ENCODE measurements at regions not wholly inside any gene's neighbourhood (a gene's known extent, or its start where the extent isn't known, plus 50 kb on each side); places are given as distances from the start of the nearest gene placed in this dataset.

DNA sequence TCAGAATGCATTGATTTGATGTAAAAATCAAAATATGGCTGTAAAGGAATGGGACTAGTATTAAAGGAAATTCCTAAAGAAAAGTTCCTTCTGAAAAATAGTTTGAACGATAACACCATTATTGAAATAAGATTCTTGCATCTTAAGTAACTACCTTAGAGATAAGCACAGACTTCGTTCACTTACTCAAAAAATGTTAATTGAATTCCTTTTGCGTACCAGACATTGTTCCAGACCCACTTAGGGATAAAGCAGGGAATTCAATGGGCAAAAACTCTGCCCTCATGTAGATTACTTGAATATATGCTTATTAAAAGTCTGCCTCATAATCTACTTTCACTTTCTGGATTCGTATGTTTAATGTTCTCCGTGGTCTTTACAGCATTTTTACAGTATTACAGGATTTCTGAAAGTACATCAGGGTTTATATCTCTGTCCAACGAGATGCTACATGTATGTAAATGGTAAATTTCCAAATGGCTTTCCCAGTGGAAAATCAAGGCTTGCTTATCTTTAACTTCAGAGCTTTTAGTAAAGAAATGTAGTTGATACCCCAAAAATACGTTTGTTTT, 213.7 kb downstream of the GXYLT1 start:
- no peak for DNase-seq

GRCh38 chr12:41924111-41924510, 220.6 kb downstream of the GXYLT1 start:
- no peak for DNase-seq

DNA sequence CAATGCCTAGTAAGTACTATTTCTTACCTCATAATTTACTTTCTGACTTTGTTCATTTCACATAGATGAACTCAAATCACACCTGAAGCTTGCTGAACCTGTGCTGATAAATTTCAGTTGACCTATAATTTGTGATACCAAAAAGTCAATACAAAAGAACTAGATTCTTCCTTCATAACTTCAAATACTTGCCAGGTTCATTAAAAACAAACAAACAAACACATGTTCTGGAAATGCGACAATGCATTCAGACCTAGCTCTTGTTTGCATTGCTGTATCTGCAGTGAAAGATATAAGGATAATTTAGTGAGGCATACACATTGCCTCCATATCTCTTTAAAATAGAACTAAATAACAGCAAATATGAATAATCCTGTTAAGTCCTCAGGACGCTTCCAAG, 221.3 kb downstream of the GXYLT1 start:
- DNase-seq: no peak

- DNase-seq: no peak
Observed at GRCh38 chr12:41920355-41920754, 224.3 kb downstream of the GXYLT1 start.

DNA sequence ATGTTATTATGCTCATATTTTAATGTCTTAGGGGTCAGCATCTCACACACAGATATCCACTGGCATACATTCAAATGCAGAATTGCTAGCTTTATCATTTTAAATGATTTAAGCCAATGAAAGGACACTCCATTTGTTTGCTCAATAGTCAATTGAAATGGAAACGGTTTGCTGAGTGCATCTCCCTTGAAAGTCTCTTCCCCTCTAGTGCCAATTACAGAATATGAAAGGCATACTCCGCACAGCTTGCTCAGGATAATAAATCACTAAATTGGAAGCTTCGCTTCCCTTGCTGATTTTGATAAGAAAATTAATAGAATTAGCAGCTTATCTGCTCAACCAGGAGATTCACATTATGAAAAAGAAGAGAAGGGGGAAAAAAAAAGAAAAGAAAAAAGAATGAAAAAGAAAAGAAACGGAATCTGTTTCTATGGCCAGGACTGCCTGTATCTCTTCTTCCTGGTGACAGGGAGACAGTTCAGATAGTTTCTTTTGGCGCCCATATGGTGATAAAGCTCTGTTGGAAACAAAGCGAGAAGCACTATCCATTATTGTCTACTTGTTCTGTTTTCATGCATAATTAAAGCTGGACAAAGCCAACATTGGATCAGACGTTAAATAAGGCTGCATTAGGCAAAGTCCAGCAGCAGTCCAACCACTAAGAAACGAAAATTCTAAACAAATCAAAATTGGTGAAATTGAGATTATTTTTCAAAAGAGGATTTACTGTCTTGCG, 225.0 kb downstream of the GXYLT1 start:
- no peak for DNase-seq

GRCh38 chr12:41919048-41919447, 225.6 kb downstream of the GXYLT1 start:
- DNase-seq: no peak

DNA sequence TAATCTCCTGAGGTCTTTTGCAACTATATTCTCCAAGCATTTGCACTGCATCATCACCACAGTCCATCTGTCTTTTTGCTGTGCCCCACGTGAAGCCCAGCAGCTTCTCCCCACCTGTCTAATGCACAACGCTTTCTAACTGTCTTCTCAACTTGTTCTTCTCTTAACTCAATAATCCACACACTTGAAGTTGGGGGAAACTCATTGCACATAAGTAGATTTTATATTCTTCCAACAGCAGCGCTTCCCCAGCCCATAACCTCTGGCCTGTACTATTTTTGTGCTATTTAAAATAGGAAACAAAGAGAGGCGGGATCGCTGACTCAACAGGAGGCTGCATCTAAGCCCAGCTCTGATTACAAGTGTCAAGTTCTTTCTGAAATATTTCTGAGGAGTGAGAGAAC, 226.7 kb downstream of the GXYLT1 start:
- no peak for DNase-seq

DNA sequence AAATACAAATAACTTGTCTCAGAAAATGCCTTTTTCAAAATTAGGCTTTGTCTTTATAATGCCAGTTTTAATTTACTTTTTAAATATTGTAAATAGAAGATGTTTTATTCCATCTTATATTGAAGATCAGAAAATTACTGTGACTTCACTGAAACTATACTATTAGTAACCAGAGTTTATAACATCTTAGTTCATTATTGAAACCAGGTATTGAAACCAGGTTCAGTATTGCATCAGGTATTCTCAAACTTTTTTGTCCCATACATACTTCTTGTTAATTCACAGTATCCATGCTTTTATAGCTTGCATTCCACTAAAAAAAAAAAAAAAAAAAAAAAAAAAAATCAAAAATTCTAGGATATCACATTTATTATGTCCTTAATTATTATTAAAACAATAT, 227.5 kb downstream of the GXYLT1 start:
- no peak for DNase-seq

DNA sequence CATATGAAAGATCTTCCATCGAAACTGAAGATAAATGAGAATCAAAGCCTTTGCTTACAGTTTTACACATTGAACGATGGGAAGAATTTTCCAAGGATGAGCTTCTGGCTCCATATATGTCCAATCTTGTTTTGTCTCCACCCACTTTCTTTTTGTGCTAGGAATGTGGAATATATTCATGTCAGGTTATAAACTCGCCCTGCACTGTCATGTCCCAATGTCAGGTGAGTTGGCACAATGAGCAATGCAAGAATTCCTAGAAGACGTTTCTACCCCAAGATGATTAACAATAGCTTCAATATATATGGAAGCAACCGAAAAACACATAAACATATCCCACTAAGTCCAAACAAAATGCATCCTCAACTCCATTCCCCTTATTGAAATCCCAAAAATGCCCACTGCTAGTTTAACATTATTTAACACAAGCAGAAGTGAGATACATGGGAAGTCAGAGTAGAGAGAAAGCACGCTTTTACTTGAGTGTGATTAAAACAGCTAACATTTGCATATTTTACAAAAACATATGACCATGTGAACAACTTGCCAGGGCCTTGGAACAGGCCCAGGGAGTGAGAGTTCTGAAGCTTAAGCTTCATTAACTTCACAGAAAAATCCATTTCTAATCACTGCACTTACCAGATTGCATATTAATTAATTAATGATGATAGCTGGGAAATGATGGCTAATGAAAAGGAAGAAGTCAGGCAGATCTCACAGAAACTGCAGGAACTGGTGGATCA, 233.9 kb downstream of the GXYLT1 start:
- DNase-seq: no peak

DNA sequence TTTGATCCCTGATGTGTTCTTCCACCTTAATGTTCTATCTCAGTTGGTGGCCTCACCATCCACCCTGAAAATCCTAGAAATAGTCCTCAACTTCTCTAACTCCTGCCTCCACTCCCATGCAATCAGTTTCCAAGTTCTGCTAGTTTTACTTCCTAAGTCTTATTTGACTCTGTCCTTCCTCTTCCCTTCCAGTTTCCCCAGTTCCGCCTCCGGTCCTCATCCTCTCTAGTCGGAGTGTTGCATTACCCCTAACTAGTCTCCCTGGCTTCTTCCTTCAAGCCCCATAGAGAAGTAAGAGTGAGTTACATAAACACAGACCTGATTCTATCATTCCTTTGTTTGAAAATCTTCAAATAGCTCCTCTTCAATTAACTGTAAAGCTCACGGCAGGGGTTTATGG, 236.5 kb downstream of the GXYLT1 start:
- DNase-seq: no peak

DNA sequence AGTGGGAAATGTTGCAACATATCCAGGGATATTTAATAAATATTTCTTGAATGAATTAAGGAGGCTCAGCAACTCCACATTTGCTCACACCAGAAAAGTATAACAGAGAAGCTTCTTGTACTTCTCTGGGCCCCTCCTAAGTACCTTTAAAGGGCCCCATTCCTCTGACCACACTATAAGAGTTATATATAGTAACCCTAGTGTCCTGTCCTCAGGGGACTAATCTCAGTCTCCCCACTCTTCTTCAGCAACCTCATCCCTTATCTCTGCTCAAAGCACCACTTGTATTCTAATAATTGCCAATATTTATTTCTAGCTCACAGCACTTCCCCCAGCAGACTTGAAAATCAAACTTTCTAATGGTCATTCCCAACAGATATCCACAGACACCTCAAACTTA, 237.1 kb downstream of the GXYLT1 start:
- no peak for DNase-seq

GRCh38 chr12:41907021-41907420, 237.7 kb downstream of the GXYLT1 start:
- no peak for DNase-seq

GRCh38 chr12:41905759-41906297, 238.8 kb downstream of the GXYLT1 start:
- DNase-seq: no peak

- DNase-seq: no peak
Observed at GRCh38 chr12:41905073-41905758, 239.5 kb downstream of the GXYLT1 start.

DNA sequence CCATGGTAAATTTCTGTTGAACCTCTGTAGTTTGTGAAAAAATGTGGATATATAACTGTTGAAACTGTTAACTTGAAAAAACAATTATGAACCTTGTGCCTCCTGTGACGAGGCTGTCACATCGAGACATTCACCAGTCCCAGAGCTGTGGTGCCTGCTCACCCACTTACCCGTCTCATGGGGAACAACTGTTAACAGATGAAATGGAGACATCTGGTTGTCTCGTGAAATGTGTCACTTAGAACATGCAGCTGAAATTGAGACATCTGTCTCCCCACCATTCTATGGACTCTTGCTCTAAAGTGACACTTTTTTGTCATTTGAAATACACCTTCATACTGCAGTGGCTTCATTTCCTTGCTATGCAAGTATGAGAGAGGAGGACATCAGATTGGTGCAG, 240.6 kb downstream of the GXYLT1 start:
- DNase-seq: no peak

DNA sequence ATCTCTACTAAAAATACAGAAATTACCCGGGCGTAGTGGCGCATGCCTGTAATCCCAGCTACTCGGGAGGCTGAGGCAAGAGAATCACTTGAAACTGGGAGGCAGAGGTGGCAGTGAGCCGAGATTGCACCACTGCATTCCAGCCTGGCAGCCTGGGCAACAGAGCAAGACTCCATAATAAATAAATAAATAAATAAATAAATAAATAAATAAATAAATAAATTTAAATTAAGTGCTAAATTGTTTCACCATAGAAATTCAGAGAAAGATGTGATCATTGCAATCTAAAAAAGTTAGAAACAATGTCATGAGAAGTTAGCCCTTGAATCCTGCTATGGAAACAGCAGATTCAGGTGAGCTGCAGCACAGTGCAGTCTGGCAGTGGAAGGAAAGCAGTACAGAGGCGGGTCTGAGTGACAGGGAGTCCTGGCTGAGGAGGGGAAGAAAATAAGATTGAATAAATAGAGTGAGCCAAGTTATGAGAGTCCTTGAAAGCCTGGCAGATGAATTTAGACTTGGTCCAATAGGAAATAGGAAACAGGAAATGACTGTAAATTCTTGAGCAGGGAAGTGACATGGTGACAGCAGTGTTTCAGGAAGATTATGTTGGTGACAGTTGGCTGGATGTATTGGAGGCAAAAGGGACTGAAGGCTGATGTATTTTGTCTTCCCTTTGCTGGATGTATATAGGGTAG, 241.5 kb downstream of the GXYLT1 start:
- no peak for DNase-seq

- no peak for DNase-seq
Observed at GRCh38 chr12:41899577-41899976, 245.1 kb downstream of the GXYLT1 start.

GRCh38 chr12:41897593-41897992, 247.1 kb downstream of the GXYLT1 start:
- DNase-seq: no peak

DNA sequence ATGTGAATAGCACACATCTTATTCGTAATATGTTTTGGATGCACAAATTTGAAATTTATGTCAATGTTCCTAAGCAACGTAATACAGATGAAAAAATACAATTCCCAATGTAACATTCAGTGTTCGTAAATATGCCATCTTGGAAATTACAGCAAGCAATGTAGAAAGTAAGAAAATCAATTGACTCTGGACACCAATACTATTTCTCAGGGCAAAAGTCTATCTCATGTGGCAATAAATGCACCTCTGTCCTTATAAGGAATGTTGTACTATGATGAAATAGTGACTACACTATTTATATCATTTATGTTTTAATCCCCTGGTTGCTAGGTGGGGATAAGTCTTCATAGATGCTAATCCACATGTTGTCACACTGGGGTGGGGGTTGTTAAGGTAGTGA, 251.2 kb downstream of the GXYLT1 start:
- DNase-seq: no peak

DNA sequence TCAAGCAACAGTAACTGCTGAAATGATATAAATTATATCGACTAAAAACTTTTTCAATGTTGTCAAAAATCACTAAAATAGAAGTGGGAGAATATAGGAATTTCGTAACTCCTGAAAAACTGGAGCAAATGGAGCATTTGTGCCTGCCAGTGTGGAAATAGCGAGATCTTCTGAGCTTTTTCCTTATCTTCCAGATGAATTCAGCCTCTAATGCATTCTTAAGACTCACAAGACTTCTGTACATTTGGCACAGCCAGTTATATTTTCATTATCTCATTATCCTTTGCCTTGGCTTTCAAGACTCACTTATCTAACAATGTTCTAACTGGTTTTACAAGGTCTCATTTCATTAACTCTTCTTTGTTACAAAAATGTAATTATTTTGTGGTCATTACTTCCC, 252.4 kb downstream of the GXYLT1 start:
- no peak for DNase-seq

GRCh38 chr12:41891226-41891625, 253.4 kb downstream of the GXYLT1 start:
- no peak for DNase-seq

DNA sequence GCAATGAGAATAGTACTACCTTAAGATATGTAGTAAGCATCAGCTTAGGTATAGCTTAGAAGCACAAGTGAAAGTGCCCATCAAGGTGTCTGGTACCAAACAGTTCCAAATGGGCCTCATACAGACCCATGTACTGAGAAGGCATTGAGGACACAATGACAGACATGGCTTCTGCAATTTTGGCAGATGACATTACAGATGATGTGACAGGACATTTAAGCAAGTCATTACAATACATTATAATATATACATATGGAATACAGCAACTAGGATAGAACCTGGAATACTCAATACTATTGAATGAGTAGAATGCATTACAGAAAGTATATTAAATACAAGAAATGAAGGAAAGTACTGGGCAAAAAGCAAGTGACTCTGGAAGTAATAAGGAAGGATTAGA, 256.4 kb downstream of the GXYLT1 start:
- no peak for DNase-seq
